ENCODE measurements at regions not wholly inside any gene's neighbourhood (a gene's known extent, or its start where the extent isn't known, plus 50 kb on each side); places are given as distances from the start of the nearest gene placed in this dataset.

DNA sequence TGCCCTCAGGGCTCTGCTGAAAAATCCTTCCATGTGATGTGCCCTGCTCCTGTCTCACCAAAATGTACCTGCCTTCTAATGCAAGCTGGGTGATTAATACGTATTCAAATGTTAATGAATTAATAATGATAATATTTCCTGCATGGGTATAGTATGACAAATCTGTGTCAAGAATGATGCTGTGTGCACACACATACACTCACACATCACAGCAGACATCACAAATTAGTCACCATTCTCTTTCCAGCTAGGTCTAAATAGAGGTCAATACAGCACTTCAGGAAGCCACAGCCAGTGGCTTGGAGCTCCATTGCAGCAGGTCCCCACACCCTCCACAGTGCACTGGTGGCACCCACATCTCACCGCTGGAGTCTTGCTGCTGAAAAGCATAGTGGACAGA lies 681.2 kb upstream of the NRP1 start:
- TF ChIP-seq, protein P1, sequence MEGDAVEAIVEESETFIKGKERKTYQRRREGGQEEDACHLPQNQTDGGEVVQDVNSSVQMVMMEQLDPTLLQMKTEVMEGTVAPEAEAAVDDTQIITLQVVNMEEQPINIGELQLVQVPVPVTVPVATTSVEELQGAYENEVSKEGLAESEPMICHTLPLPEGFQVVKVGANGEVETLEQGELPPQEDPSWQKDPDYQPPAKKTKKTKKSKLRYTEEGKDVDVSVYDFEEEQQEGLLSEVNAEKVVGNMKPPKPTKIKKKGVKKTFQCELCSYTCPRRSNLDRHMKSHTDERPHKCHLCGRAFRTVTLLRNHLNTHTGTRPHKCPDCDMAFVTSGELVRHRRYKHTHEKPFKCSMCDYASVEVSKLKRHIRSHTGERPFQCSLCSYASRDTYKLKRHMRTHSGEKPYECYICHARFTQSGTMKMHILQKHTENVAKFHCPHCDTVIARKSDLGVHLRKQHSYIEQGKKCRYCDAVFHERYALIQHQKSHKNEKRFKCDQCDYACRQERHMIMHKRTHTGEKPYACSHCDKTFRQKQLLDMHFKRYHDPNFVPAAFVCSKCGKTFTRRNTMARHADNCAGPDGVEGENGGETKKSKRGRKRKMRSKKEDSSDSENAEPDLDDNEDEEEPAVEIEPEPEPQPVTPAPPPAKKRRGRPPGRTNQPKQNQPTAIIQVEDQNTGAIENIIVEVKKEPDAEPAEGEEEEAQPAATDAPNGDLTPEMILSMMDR (IDR thresholded peaks at IDR 0.05) = no peak
- TF ChIP-seq POLR2A (IDR thresholded peaks at IDR 0.05) (no peak), EP300 (IDR thresholded peaks at IDR 0.05) (no peak), POLR2AphosphoS5 (IDR thresholded peaks at IDR 0.05) (no peak)

Measured in sigmoid colon (tissue), 4 donors.